HK-2 (cell line): ENCODE measurements at regions not wholly inside any gene's neighbourhood (a gene's known extent, or its start where the extent isn't known, plus 50 kb on each side); places are given as distances from the start of the nearest gene placed in this dataset.

ENCODE experiments used
- DNase-seq: peaks from one replicate; pipeline ENCODE4 v3.0.0-alpha.2; 2018; ENCODE audit not compliant: unreplicated experiment

DNA sequence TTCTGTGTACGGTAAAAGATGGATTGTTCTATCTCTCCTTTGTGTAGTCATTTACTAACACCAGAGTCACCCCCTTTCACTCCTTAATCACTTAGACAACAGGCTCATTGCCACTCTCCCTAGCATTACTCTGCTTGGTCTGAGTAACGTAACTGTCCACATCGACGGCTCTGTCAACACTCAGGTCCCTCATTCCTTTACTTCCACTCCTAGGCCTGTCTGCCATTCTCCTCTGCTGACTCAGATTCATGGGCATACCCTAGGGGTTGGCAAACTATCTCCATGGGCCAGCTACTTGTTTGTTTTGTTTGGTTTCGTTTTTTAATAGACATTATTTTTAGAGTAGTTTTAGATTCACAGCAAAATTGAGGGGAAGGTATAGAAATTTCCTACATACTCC lies 243.9 kb downstream of the NR4A2 start:
- DNase-seq = no peak

DNA sequence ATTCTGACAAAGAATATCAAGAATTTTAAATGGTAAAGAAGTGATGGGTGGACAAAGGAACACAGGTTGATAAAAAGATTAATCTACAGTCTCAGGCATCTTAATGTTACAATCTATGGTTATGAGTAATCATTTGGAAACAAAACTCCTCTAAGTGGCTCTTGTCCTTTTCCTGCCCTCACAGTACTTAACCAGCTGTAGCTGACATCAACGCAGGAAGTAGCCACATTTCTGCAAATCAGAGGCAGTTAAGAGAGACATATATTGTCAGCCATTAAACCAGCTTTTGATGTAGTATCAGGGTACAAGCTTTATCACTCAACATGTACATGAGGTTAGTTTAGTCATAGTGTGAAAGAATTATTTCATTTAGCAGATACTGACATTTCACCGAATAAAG lies 244.6 kb downstream of the NR4A2 start:
- DNase-seq = no peak

DNA sequence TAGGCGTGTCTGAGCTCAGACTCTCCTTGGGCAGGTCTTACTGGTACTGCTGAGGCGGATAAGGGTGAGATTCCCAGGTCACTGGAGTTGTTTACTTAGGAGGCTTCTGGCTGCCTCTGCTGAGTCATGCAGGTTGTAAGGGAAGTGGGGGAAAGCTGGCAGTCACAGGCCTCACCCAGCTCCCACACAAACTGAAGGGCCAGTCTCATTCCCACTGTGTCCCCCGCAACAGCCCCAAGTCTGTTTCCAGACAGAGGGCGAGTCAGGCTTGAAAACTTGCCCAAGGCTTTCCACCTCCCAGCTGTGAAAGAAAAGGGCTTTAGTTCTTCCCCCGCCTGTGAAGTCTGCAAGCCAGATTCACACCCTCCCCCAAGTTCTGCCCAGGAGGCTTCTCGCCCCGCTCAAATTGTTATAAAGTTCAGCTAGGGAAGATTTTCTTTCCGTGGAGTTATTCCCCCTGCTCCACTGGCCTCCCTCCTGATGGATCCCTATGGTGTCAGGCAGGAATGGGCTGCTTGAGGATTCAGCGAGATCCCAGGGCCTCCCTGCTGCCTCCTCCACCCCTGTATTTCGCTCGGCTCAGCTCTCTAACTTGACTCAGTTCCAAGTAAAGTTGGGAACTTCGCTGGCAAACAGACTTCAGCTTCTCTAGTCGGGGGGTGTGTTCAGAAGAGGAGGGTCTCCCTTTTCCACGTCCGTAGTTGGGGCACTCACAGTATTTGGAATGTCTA lies 248.6 kb downstream of the NR4A2 start:
- peak; percentile 44 for DNase-seq

DNA sequence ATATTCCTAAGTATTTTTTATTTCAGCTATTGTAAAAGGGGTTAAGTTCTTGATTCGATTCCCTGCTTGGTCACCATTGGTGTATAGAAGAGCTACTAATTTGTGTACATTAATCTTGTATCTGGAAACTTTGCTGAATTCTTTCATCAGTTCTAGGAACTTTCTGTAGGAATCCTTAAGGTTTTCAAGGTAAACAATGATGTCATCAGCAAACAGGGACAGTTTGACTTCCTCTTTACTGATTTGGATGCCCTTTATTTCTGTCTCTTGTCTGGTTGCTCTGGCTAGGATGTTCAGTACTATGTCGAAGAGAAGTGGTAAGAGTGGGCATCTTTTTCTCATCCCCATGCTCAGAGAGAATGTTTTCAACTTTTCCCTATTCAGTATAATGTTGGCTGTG lies 252.7 kb downstream of the NR4A2 start:
- no peak for DNase-seq

DNA sequence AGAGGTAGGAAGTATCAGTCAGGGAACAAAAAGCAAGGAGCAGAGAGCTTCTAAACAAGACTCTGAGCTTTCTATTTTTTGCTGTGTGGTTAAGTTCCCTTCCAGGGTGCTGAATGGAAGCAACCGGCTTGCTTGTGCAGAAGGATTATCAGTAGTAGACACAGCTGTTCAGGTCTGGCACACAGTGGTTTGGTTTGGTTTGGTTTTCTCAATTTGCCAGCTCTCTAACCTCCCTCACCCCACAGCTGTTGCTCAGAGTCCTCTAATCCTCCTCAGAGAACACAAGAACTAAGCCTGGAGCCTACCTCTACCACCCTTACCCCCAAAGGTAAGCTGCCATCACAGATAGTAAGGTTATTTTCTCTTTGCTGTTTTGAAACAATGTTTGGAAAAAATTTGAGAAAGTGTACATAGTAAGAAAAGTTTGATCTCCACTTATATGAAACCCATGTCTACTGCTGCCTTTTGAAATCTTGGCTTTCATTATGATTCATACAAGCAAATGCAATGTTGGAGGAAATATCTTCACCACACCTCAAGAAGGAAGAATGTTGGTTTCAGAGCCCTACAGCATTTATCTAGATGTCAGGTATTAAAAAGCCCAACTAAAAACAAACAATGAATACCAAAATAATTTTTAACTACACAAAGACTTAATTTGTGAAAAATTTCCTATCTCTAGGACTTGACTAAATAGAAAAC lies 255.3 kb downstream of the NR4A2 start:
- no peak for DNase-seq

DNA sequence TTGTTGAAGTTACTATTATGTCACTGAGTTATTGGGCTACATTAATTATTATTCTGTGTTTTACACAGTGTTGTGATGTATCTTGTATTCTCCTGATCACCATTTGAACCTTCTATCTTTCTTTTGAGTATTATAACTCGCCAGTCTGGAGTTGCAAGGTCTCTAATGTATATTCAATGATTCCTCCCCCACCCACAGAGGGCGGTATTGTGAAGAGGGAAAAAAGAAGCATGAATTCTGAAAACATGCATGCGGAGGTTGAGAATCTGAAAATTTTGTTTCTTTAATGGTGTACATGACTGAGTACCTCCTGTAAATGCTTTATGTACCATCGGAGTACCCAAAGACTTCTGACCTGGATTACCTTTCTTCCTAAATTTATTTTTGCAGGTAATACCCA lies 266.6 kb downstream of the NR4A2 start:
- no peak for DNase-seq

DNA sequence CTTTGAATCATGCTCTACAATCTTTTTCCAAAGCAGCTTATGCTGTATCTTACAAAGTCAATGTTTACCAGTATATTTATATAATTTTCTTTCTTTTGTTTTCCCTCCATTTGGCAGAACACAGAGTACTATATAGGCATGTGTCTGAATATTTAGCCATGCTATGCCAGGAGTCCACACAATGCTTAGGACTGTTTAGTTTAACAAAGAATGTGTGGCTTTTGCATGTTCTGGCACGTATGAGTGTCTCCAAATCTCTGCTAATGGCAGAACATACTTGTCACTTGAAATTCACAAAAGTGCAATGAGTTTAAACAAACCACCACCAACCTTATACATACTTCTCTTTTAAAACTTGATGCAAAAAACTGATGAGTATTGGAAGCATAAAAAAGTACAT lies 268.0 kb downstream of the NR4A2 start:
- DNase-seq = no peak

DNA sequence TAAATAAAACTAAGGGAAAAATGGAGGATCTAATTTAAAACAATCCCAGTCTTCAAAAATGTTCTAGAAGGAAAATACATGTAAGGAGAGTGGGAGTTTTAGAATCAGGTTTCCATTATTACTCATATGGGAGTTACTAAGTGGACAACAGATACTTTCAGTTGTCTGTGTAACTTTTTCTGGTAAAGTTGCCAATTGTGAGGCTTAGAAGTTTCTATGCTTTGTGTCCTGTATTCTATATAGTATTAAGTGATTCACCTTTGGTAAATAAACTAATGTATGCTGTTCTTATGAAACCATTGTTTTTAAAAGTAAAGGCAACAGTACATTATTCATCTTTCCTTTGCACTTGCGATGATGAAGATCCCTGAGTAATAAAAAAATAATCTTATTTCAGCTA lies 274.9 kb downstream of the NR4A2 start:
- DNase-seq = no peak

DNA sequence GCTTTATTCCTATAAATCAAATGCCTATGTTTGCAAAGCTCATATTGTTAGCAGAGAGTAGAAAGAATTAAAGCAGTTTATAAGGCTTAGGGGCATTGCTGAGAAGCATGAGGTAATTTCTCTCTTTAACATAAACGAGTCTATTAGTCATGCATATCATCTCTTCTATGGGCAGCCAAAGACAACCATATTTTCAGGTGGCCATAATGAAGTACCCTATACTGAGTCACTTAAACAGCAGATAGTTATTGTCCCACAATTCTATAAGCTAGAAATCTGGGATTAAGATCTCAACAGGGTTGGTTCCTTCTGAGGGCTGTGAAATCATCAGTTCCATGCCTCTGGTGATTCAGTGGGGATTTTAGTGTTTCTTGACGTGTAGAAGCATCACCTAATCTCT lies 277.5 kb downstream of the NR4A2 start:
- no peak for DNase-seq

DNA sequence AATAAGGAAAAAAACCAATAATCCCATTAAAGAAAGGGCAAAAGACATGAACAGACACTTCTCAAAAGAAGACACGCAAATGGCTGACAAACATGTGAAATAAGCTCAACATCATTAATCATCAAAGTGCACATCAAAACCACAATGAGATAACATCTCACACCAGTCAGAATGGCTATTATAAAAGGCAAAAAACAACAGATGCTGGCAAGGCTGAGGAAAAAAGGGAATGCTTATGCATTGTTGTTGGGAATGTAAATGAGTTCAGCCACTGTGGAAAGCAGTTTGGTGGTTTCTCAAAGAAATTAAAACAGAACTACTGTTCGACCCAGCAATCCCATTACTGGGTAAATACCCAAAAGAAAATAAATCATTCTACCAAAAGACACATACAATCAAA lies 285.6 kb downstream of the NR4A2 start:
- no peak for DNase-seq

DNA sequence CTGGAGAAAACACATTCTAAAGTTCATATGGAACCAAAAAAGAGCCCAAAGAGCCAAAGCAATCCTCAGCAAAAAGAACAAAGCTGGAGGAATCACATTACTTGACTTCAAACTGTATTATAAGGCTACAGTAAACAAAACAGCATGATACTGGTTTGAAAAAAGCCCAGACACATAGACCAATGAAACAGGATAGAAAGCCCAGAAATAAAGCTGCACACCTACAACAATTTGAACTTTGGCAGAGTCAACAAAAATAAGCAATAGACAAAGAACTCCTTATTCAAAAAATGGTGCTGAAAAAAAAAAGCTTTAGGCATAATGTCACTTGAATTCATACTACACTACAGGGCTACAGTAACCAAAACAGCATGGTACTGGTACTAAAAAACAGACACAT lies 289.6 kb downstream of the NR4A2 start:
- DNase-seq = no peak

DNA sequence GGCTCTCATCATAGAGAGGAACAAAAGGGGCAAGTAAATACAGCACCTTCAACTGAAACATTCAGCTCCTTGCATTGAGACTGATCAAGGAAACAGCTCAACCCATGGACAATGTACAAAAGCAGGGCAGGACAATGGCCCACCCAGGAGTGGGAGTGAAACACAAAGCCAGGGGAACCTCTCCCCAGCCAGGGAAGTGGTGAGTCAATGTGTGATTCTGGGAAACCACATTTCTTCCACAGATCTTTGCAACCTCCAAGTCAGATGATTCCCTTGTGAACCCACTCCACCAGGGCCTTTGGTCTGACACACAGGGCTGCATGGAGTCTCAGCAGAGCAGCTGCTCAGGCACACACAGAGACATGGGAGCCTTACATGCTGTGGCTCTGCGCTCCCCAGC lies 294.5 kb downstream of the NR4A2 start:
- no peak for DNase-seq

DNA sequence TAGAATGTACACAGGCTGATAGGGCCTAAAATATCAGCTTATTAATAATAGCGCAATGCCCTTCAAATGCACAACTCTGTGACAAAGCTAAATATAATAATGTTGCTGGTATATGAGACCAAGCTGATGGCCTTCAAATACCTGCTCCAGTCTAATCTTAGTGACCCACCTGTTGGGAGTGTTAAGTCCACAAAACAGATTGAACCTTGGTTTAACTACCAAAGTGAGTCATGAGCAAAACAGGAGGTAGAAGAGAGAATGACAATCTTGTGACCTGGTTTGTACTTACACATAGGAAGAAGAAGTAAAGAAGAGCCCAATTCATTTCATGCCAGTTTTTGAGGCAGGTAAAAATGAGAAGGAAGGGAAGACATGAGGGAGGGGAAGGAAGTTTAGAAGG lies 295.0 kb downstream of the NR4A2 start:
- no peak for DNase-seq

DNA sequence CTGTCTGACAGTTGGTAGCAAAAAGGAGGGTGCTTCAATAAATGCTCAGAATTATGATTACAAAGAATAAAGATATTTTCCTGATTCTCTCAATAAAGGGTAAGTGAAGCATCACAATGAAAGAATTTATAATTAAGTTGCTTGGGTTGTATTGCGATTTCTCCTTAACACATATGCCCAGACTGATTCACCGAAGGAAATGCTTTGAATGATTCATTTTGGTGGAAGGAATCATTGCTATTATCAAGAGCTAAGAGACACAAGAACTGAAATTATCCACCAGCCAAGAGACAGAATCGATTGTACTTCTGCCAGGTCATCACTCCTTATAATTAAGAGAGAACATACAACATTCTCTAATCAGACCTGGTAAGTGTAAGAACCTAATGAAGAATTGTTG lies 301.4 kb downstream of the NR4A2 start:
- DNase-seq = no peak

DNA sequence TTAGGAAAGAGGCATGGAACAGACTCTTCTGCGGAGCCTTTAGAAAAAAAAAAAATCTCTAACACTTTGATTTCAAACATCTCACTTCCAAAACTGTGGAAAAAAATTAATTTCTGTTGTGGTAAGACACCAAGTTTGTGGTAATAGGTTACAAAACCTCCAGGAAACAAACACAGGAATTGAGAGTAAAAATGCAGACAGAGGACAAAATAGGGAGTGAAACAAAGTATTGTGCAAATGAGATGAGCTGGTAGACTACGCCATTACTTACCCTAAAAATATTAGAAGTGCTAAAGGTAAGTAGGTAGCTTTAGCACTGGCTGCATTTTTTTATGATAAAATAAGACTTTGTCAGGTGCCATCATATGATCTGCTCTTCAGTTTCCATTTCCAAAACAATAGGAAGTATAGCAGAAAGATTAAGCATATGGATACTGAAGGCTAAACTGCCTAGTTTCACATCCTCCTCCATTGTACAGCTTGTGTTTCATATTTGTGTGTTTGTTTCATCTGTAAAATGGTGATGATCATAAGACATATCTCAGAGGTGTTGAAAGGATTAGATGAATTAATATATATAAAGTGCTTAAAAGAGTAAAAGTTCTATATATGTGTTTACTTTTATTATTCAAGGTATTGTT lies 309.2 kb downstream of the NR4A2 start:
- no peak for DNase-seq

DNA sequence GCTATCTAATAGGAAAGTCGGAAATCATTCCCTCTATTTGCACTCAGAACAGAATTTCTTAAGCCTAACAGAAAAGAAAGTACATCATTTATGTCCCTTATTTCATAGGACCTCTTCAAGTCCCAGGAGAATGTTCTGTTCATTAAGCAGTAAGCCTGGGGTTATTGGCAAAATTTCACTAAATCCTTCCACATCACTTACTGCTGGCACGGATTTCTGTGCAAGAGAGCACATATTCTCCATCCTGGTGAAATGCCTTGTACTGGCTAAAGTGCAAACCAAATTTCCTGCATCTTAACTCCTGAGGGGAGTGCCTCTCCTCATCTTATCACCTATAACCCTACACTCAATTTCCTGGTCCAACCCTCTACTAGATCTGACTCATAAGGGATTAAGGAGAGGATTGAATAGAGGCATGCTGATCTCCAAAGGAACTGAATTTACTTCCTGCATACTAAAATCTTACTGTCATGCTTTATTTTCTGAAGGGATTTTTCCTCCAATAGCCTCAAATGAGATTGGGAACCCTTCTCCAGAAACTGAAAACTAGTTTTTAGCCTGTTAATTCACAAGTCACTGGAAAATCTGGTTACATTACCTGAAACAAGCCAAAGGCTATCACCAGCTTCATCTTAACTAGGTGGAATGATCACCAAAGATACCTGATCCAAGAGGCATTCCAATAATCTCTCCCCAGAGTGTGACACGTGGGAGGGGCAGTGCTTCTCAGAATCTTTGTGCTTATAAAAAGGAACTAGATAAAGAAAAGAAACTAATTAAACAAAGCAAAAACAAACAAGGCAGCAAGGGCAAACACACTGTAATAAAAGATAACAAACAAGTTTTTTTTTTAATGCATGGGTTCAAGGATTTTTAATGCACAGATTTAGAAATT lies 311.1 kb downstream of the NR4A2 start:
- no peak for DNase-seq

DNA sequence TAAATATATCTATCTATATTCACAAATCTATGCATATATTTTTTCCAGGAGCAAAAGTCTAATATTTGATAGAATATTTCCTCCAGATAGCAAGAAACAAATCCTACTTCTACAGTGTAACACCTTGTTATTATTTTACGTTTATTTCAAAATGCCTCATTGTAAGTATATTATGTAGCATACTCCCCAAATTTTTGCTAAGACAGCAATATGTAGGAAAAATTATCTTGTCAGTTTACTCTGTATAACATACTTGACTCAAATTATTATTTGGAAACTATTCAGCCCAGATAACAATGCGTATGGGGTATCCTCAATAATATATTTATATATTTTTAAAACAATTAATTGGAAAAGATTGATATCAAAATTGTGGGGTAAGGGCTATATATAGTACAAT lies 313.2 kb downstream of the NR4A2 start:
- DNase-seq = no peak

DNA sequence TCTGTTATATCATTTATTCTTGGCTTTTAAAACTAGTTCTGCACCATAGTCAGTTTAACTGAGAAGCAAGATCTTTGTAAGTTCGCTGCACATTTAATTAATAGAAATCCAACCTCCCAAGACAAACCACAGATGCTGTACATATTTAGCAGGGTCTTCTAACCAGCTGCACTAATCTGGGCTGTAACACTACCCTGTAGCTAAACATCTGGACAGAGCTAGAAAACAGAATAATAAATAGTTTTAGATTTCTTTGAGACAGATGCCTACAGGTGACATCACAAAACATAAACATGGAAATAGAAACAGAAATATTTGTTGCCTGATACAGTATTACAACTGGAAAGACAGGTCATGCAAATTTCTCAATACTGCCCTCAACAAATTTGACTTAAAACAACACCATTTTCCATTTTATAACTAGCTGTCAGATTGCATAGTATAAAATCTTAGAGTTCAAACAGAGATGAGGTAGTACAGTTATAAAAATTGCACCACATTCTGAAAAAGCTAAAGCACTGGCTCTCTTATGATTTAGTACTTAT lies 315.1 kb downstream of the NR4A2 start:
- DNase-seq = no peak

DNA sequence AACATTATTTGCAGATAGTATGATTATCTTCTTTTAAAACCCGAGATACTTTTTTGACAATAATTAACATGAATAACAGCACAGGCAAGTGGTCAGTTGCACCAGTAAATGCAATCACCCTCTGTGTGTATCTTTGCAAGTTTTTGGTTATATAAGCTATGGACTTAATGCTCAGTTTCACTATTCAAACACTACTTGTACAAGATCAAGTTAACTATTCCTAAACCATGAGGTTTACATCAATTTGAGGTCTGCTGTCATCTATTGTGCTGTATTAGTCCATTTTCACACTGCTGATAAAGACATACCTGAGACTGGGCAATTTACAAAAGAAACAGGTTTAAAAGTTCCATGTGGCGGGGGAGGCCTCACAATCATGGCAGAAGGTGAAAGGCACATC lies 323.2 kb downstream of the NR4A2 start:
- no peak for DNase-seq

DNA sequence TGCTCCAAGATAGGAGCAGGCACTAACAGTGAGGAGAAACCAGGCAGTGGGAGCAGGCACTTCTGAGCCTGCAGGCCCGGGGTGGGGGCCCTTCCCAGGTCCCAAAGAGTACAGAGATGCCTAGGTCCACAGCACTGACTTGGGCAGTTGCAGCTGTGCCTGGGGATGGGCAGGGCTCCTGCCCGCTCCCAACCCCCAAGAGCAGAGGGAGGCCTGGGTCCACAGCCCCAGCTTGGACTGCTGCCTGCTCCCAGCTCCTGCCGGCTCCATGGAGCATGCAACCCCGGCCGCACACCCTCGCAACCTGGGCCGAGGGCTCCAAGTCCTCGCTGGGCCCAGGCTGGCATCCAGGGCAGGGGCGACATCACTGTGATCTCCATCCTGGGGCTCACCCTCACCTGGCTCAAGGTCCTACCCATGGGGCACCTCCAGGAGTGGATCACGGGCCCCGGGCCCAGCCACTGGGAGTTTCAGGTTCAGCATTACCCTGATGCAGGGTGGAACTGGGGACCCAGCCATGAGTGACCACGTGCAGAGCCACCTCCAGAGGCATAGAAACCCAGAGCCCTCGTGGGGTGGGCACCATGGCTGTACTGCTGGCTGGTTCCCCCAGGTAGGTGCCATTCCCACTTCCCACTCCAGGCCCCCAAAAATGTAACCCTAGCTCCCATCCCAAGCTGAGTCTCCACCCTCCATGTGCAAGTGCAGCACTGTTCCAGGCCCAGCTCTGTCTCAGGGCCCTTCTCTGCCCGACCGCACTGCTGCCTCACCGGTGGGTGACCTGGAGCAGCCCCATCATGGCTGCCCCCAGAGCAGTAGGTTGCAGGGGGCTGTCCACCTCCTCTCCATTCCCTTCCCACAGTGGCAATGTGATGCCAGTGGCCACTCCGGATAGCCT lies 325.6 kb downstream of the NR4A2 start:
- DNase-seq = no peak
